Heart right ventricle (tissue), 16 donors: ENCODE measurements at regions not wholly inside any gene's neighbourhood (a gene's known extent, or its start where the extent isn't known, plus 50 kb on each side); places are given as distances from the start of the nearest gene placed in this dataset.
A peak's percentile ranks its signal among the peaks of the same experiment; 100 is the strongest.

ENCODE experiments used
- ATAC-seq, 8 donors: fragments of 200-7000 bp; cut with Tn5 transposase; one replicate each; pipeline ENCODE4 v1.9.1; 2020; ENCODE audit warnings: mild to moderate bottlenecking in 8 of 8, moderate library complexity in 8 of 8, moderate number of reproducible peaks in 1 of 8
- DNase-seq, 2 donors: peaks; one replicate each; pipeline ENCODE4 v3.0.0-alpha.2; 2020
- H3K27ac ChIP-seq, 10 donors: fragments of 200-600 bp; sonication (generic) in 2 of 10; one replicate each; pipeline versions ENCODE4 v1.5.0 to v1.8.0; 2020 to 2022; ENCODE audit warnings: mild to moderate bottlenecking in 3 of 10
- H3K27me3 ChIP-seq, 7 donors: fragments of 200-600 bp; one replicate each; pipeline ENCODE4 v1.8.0; 2021 to 2022; ENCODE audit warnings: mild to moderate bottlenecking in 2 of 7
- H3K36me3 ChIP-seq, 9 donors: fragments of 200-600 bp; sonication (generic) in 1 of 9; one replicate each; pipeline versions ENCODE4 v1.5.0 to v1.8.0; 2020 to 2022; ENCODE audit warnings: mild to moderate bottlenecking in 2 of 9
- H3K4me1 ChIP-seq, 9 donors: fragments of 200-600 bp; sonication (generic) in 1 of 9; one replicate each; pipeline versions ENCODE4 v1.5.0 to v1.8.0; 2020 to 2022; ENCODE audit warnings: mild to moderate bottlenecking in 4 of 9
- H3K4me3 ChIP-seq, 10 donors: fragments of 200-600 bp; sonication (generic) in 2 of 10; one replicate each; pipeline versions ENCODE4 v1.5.0 to v1.8.0; 2020 to 2022; ENCODE audit warnings: mild to moderate bottlenecking in 7 of 10, moderate library complexity in 2 of 10
- H3K9me3 ChIP-seq, 11 donors: fragments of 200-600 bp in 10 of 11; sonication (generic) in 2 of 11; one replicate each; pipeline versions ENCODE4 v1.5.0 to v1.8.0; 2013 to 2022; ENCODE audit warnings: mild to moderate bottlenecking in 2 of 11, control low read depth in 1 of 11, moderate library complexity in 1 of 11
- WGBS, 2 donors: extraction: QIAGEN DNeasy Blood & Tissue Kit; methylation state at CpG; one replicate each; pipeline ENCODE4 v1.1.7; 2013; ENCODE audit warnings: inconsistent platforms in 1 of 2; 5-methylcytosine and 5-hydroxymethylcytosine counted together
- intact Hi-C, 10 donors: fragments of 100-400 bp; cut with DNase I; formaldehyde crosslinking; loops; one replicate each; pipeline versions ENCODE4 v1.11.1 to v1.14.2; 2022
- TF ChIP-seq, protein P1 (sequence below), 9 donors: fragments of 200-600 bp; sonication (generic) in 2 of 9; IDR thresholded peaks; one replicate each; pipeline versions ENCODE4 v1.5.0 to v1.8.0; 2021 to 2022; ENCODE audit warnings: antibody characterized with exemption in 9 of 9, mild to moderate bottlenecking in 5 of 9, moderate library complexity in 1 of 9
- donor health status: Arrhythmogenic right ventricular cardiomyopathy.
- donor health status: ischemic (EF 13 %, LVEDD 7.1; RV severe dilation, severe dysfunction).
- donor health status: healthy with polysubstance abuse.
- donor health status: DM: no; HTN: yes; CAD: no.
- donor health status: DM: no; HTN: no; CAD: no.
- donor health status: ischemic (EF 25% LVEDD 6.9; RV normal size, moderate dysfunction).
- donor health status: ischemic (EF 25% LVEDD 5.7; RV mildly dilated, moderate dysfunction).
- donor health status: healthy.
- donor health status: DM: yes; HTN: yes; CAD: no.
- donor health status: Ischemic cardiomyopathy.
- donor health status: ischemic (EF 35%, LVEDD 5.7; RV mildly dilated, moderate dysfunction).
- donor health status: nonischemic (EF 11% LVEDD 7.7; RV severe dilation, severe dysfunction).
- donor health status: DM: yes; HTN: yes; CAD: no.
- donor health status: PGD.
- donor health status: ischemic (EF 29% LVEDD 5.4; RV normal size, mild dysfunction).
- donor health status: nonischemic (EF 23%, LVEDD 6.1; RV moderate dilation, normal function).

DNA sequence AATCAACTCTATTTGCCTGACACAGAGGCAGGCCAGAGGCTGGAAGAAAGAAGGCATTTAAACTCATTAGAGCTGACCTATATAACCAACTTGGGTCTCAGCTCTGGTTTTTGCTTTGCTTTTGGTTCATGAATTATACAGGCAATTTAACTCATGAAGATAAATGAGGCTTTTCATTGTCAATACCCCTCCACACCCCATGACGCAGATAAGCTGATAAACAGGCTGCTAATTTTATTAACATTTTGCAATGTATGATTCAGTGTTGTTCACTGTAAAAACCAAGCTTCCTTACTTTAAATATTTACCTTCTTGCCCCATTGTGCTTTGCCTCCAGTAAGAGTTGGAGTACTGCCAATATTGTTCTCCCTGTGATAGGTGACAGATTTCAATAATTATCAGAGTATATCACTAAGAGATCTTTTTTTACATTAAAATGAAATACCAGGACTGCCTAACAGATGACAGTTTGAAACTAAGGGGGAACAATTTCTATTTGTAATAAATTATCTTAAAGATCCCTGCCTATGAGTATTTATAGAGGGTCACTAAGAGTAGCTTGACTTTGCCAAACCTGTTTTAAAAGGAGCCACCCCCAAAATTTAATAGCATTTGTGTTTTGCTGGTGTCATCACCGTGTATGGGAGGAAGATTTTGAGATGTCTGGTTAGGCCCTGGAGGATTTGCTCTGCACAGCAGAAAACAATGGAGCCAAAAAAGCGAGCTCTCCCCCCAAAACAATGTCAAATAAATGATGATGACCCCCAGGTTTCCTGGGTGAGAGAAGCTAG is 472.7 kb upstream of the NBEA start:
- no peak for ATAC-seq
- Histone ChIP-seq H3K9me3 (no peaks in the 10 kb centered on the region), H3K4me1 (peaks cover 0 to 11% (median 0%) of the 10 kb centered on the region in 9 donors), H3K27ac (no peak overlapping the region), H3K36me3 (no peaks in the 10 kb centered on the region), H3K4me3 (no peak overlapping the region), H3K27me3 (no peaks in the 10 kb centered on the region)
- DNase-seq: no peak
- TF ChIP-seq, protein P1, sequence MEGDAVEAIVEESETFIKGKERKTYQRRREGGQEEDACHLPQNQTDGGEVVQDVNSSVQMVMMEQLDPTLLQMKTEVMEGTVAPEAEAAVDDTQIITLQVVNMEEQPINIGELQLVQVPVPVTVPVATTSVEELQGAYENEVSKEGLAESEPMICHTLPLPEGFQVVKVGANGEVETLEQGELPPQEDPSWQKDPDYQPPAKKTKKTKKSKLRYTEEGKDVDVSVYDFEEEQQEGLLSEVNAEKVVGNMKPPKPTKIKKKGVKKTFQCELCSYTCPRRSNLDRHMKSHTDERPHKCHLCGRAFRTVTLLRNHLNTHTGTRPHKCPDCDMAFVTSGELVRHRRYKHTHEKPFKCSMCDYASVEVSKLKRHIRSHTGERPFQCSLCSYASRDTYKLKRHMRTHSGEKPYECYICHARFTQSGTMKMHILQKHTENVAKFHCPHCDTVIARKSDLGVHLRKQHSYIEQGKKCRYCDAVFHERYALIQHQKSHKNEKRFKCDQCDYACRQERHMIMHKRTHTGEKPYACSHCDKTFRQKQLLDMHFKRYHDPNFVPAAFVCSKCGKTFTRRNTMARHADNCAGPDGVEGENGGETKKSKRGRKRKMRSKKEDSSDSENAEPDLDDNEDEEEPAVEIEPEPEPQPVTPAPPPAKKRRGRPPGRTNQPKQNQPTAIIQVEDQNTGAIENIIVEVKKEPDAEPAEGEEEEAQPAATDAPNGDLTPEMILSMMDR (IDR thresholded peaks at IDR 0.05): no peak
- 76 to 80% methylated on average over 3 of the region's 3 CpGs for WGBS, 2 donors
- intact Hi-C loops: no loop called here

DNA sequence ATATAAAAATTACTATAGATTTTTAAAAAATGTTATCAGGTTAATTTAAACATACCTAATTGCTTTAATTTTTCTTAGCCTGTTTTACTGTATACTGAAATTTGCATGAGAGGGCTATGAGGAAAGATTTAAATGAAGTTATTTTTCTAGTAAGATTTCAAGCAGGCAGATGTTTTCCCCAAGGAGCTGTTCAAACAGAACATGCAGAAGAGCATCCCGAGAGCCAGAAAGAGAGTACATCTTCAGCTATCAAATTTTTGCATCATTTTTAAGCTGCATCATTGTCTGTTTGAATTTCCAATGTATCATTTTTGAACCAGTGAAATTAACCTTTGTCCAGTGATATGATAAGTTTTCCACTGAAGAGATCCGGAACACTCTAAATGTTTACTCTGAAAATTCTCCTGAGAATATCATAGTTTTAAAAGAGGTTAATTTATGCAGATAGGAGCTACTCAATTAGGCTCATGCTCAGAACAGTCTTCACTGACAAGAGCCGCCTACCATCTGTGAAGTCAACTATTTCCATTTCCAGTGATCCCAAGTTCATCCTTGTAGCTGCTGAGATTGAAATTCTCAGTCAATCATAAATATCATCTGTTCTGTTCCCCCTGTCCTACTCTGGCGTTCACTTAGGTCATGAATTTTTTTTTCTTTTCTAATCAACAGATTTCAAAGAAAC is 467.7 kb upstream of the NBEA start:
- TF ChIP-seq, protein P1 (IDR thresholded peaks at IDR 0.05): no peak
- no peak overlapping the region for H3K27ac ChIP-seq
- H3K27me3 ChIP-seq: no peaks in the 10 kb centered on the region
- peaks cover 0 to 3% (median 0%) of the 10 kb centered on the region in 9 donors for H3K4me1 ChIP-seq
- no peaks in the 10 kb centered on the region for H3K9me3 ChIP-seq
- peak in 4 of 8 donors; percentile 20 to 39 (median 32) for ATAC-seq
- no peaks in the 10 kb centered on the region for H3K36me3 ChIP-seq
- H3K4me3 ChIP-seq: no peak overlapping the region
- no peak for DNase-seq
- 64 to 81% methylated on average over 4 of the region's 4 CpGs for WGBS, 2 donors
- intact Hi-C loops: no loop called here

DNA sequence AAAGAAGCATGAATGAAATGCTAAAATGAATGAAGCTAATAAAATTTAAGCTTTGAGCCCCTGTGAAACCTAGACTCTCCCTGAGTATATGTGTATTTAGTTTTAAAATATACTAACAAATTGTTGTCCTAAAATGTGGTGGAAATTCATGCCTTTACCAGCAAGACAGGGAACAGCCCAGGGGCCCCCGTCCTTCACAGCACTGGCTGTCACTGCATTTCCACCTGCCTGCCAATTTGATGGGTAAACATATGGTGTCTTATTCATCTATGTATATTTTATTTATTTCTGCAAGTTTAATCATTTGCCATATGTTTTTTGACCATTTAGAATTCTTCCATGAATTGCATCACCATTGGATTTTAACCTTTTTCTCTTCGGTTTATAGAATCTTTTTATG is 463.7 kb upstream of the NBEA start:
- no peak overlapping the region for H3K4me3 ChIP-seq
- H3K36me3 ChIP-seq: no peaks in the 10 kb centered on the region
- no peaks in the 10 kb centered on the region for H3K27me3 ChIP-seq
- no peaks in the 10 kb centered on the region for H3K4me1 ChIP-seq
- TF ChIP-seq, protein P1 (IDR thresholded peaks at IDR 0.05): no peak
- H3K27ac ChIP-seq: no peak overlapping the region
- intact Hi-C loops: no loop called here
- no peak for ATAC-seq
- WGBS, 2 donors: 85 to 90% methylated on average over 2 of the region's 2 CpGs
- no peaks in the 10 kb centered on the region for H3K9me3 ChIP-seq
- DNase-seq: no peak

DNA sequence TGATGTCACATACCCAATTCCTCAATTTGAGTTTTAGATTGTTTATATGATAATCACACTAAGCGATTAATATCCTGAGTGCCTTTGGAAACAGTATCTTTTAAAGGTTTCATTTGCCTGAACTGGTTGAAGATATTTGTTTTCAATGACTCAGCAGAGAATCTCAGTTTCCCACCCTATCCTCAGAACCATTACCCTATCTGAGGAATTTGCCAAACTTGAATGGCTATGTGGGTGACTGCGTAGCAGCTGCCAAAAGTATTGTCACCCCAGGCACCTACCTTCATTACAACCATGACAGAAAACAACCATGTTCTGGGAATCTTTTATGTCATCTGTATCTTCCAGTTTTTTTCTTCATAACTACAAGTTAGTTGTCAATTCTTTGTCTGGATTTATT is 440.1 kb upstream of the NBEA start:
- H3K4me1 ChIP-seq: peaks cover 0 to 10% (median 0%) of the 10 kb centered on the region in 9 donors
- WGBS, 2 donors: 87 to 94% methylated on average over 2 of the region's 2 CpGs
- ATAC-seq: no peak
- no peaks in the 10 kb centered on the region for H3K27me3 ChIP-seq
- intact Hi-C loops: no loop called here
- no peak overlapping the region for H3K27ac ChIP-seq
- H3K9me3 ChIP-seq: no peaks in the 10 kb centered on the region
- H3K4me3 ChIP-seq: no peak overlapping the region
- no peak for DNase-seq
- TF ChIP-seq, protein P1 (IDR thresholded peaks at IDR 0.05): no peak
- no peaks in the 10 kb centered on the region for H3K36me3 ChIP-seq
